IPS DF 4.7 (cell line): ENCODE measurements at regions not wholly inside any gene's neighbourhood (a gene's known extent, or its start where the extent isn't known, plus 50 kb on each side); places are given as distances from the start of the nearest gene placed in this dataset.

Experiments used
- DNase-seq: peaks from one replicate; pipeline ENCODE4 v3.0.0-alpha.2; 2013; ENCODE audit warnings: low spot score; ENCODE audit errors: extremely low read depth

DNA sequence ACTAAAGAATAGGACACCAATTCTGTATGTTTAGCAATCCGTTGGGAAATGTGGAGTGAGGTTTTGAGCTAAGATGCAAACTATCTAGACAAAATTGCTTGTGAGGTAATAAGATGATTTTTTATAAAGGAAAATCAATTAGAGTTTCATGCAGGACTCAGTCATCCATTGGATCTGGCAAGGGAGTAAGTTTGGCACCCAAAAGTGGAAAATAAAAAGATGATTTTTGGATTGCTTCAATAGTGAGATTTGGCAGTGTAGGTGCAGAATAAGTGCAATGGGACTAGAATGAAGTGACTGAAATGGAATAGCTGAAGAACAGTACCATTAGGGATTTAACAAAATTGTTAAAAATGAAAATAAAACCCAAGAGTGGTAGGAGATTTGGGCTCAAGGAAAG lies 290.5 kb upstream of the EPHA5 start:
- no peak for DNase-seq

DNA sequence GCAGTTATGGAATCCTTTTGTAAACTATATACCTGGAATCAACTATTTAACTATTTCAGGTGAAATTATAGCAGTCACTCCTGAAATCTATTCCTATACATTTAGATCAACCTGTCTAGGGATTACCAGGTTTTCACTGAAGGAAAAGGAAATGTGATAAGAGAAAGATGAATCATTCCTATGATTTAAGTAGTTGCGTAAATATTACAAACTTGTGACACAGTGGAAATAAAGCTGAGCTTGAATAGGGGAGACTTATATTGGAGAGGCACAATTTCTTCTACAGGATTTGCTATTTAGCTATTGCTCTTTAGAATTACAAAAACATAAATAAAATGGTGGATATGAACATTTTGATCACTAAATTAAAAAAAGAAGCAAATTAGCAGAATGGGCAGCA lies 284.1 kb upstream of the EPHA5 start:
- no peak for DNase-seq

DNA sequence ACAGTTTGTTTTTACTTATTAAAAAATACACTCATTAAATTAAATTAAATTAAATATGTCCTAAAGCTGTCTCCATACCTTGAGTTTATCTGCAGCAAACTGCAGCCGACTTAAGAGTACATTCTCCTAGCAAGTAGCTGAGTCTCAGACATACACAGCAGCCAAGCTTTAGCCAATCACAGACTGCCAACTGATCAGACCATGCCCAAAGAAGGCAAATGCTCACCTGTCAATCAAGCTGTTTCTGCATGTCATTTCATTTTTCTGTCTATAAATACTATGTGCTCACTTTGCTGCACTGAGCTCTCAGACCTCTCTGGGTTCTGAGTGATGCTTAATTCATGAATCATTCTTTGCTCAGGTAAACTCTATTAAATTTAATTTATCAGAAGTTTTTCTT lies 280.9 kb upstream of the EPHA5 start:
- no peak for DNase-seq

DNA sequence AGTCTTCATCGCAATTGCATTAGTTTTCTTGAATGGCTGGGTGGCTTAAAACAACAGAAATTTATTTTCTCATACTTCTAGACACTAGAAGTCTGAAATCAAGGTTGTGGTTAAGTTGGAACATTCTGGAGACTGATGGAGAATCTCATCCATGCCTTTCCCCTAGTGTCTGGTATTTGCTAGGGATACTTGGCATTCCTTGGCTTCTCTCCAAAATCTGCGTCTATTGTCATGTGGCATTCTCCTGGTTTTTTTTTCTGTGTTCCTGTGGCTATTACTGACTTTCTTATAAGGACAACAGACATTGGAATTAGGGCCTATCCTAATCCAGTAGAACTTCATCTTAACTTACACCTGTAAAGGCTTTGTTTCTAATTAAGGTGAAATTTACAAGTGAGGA lies 272.8 kb upstream of the EPHA5 start:
- DNase-seq: peak; percentile 85

DNA sequence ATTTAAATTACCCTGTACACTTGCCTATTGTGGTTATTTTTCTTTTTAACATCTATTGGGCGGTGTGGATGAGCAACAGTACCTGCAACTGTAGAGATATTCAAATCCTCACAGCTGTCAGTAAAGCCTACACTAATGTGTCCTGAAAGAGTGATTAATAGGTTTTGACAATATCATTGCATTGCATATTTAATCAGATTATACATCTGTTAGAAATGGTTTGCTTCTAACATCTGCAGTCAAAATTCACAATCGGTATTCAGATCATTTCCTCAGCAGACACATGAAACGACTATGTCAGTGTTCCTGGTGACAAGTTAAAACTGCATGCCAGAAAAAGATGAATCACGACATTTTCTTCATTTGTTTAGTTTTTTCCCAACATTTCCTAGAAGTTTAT lies 254.6 kb upstream of the EPHA5 start:
- DNase-seq: no peak

DNA sequence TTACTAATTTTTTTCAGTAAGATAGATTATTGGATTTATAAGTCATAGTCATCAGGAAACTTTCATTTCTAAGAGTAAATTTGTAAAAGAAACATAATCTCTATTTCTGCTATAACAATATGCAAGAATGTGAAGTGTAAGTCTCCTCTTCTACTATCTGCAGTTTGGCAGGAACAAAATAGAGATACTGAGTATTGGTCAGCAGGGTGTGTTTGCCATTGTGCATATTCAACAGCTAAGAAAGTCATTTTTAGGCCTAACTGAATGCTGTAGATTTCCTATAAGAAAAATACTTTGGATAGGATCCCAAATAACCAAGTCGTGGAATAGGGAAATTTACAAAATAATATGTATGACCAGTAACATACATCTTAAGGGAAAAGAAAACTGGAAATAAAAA lies 253.3 kb upstream of the EPHA5 start:
- no peak for DNase-seq

DNA sequence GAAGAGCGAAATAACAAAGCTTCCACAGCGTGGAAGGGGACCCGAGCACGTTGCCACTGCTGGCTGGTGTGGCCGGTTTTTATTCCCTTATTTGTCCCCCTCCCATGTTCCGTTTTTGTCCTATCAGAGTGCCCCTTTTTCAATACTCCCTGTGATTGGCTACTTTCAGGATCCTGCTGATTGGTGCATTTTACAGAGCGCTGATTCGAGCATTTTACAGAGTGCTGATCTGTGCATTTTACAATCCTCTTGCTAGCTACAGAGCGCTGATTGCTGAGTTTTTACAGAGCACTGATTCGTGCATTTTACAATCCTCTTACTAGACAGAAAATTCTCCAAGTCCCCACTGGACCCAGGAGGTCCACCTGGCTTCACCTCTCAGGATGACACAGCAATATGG lies 250.9 kb upstream of the EPHA5 start:
- no peak for DNase-seq

DNA sequence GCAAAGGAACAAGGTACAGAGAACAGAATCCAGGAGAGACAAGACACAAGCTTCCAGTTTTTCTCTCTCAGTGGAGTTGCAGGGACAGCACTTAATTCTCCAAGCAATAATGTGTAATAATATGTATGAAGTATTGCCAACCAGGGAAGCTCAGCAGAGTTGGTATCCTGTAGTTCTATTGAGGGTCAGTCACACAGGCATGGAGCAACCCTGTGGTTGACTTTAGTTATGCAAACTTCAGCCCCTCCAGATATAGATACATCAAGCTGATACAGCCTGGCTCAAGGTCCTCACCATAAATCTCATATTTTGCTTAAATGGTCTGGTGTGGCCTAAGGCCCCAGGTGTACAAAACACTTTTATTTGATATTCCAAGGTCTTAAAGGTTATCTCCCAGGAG lies 248.6 kb upstream of the EPHA5 start:
- no peak for DNase-seq

DNA sequence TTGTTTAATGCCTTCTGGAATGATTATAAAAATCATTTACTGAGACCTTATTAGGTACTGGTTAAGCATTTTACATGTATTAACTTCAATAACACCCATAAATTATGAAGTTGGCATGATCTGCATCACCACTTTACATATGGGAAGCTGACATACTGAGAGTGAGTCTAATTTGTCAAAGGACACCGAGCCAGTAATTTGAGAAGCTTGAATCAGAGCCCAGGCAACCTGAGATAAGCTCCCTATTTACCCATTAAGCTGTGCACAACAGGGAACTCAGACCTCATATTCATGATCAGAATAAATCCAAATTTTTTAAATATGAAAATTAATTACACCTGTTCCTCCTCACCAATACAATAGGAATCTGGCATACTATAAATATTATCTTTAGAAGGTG lies 247.9 kb upstream of the EPHA5 start:
- no peak for DNase-seq

DNA sequence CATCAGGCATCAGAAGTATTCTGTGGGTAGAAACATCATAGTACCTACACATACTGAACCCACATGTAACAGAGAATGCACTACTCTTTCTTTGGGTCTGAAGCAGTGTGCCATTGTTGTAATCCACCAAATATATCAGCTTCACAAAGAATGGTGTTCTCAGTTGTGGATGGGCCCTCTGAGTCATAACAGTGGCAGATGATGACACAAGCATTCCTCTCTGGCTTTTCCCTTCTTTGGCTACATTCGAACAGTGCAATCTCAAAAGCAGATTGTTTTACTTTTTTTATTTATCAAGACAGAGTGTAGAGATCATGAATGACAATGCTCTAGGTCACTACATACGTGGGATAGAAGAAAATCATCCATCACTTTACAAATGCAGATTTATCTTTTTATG lies 247.2 kb upstream of the EPHA5 start:
- no peak for DNase-seq

DNA sequence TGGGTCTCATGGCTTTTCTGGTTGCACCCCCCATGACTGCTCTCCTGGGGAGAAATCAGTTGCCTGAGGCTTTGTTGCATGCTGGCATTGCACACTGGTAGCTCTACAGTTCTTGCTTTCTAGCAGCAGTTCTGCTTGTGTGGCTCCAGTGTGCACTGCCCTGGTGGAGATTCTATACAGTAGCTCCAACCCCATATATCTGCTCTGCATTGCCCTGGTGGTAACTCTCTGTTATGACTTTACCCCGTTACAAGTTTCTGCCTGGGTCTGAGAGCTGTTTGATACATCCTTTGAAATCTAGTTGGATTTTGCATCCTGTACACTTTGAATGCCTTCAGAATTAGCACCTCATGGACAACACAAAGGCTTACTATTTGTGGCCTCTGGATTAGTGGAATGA lies 241.4 kb upstream of the EPHA5 start:
- no peak for DNase-seq

DNA sequence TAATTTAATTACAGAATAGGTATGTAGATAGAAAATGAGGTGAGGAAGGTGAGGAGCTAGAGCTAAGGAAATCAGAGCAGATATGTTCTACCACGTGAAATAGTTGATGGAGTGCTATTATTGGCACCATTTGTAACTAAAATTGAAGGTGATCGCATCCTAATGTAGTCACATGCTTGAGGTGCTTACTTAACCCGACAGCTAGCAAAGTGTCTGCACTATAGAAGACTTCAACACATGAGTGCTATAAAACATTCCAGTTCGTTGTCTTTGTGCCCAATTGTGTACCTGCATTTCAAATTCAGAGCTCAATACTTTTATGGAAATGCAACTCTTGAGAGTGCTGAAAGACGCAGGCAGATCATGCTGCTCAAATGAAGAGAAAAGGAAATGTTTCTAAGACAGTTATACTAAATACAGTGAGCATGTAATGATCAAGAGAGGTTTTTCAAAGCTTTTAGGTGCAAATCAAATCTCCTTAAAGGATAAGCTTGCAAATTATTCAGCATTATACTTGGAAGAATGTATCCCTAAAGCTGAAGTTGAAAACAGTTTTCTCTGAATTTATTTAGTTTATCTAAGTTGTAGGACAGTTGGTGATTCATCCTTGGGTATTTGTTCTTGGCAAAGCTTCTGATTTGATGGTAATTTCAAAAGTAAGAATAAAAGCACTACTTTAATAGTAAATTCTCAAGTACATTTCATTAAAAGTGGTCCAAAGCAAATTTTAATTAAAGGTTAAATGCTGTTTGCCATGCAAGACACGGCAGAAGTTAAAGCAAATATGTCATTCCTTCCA lies 223.9 kb upstream of the EPHA5 start:
- DNase-seq: no peak

DNA sequence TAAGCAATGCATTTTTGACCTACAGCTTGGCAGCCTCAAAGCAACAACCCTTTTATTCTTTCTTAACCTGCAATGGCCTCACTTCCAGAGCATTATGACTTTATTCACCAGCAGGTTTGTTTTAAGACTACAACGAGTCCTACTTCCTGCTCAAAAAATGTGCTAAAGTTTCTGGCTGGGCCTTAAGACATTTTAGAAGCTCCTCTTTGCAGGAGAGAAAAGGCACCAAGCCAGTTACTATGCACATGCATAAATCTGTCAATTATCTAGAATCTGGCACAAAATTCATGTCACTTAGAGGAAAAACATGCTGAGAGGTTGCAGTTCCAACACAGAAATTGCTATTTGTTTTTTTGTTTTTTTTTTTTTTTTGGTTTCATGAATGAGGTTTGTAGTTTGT lies 223.0 kb upstream of the EPHA5 start:
- DNase-seq: no peak

DNA sequence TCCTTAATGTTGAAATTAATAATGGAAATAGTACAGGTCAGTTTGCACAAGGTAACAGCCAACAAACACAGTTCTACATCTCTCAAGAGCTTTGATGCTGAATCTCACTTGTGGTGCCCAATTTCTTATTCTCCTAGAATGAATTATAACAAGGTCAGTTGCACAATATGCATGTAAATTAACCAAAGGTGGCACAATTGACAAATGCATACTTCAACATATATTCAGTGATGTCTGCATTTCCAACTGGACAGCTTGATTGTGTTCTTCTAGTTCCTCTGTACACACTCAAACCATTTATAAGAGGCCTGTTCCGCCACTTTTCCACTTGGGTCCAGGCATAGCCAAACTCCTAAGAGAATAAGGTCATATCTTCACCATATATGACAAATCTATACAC lies 210.3 kb upstream of the EPHA5 start:
- no peak for DNase-seq

DNA sequence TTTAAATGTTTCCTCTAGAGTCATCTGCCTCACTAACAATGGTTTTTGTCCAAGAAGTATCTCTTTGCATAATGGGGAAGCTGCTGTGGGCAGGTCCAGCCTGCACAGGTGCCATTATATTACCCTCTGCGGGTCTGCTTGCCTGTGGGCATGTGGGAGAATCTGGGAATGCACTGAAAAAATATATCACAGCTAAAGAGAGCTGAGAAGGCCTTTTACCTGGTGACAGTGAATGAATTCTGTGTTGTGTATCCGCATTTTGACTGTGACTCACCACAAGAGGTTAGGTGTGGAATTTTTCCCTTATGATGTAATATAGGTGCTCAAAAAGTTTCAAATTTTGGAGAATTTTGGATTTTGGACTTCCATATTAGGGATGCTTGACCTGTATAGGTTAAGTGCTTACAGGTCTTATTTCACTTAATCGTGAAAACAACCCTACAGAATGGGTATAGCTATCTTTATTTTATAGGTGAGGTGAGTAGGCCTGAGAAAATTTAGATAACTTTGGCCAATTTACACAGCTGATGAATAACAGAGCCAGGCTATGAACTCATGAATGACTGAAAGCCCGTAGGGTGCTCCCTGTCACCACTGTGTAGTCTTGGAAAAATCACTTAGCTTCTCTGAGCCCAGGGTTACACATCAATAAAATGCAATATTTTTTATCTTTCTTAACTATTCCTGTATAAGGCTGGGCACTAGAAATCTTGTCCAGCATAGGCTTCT lies 198.0 kb upstream of the EPHA5 start:
- no peak for DNase-seq

DNA sequence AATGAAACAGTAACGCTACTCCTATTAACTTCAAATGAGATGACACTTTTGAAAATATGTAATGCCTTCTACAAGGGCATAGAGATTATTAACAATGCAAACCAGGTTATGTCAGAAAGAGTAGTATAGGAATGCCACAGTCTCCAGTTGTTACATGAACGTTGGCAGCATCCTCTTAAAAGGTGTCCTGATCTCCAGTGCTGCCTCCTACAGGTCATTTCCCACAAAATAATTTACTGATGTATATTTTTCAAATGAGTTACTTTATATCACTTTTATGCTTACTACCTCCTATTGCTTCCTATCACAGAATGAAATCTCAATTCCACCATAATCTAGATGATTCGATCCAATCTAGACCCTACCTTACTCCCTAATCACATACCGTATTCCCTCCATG lies 195.2 kb upstream of the EPHA5 start:
- DNase-seq: peak; percentile 5

DNA sequence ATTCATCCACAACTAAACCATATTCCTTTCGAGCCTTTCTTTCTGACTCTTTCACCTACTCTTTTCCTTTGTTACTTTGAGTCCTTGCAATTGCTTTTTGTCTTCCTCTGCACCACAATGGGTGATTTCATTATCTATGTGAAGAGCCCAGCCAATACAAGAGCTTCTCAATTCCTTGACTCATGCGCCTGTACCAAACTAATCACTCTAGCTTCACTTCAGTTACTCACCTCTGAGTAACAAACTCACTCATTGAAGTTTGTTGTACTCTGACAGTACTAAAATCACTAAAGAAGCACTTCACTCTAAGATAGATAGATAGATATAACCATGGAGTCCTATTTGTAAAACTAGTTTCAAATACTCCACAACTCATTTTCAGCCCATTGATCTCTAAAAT lies 191.7 kb upstream of the EPHA5 start:
- DNase-seq: no peak

DNA sequence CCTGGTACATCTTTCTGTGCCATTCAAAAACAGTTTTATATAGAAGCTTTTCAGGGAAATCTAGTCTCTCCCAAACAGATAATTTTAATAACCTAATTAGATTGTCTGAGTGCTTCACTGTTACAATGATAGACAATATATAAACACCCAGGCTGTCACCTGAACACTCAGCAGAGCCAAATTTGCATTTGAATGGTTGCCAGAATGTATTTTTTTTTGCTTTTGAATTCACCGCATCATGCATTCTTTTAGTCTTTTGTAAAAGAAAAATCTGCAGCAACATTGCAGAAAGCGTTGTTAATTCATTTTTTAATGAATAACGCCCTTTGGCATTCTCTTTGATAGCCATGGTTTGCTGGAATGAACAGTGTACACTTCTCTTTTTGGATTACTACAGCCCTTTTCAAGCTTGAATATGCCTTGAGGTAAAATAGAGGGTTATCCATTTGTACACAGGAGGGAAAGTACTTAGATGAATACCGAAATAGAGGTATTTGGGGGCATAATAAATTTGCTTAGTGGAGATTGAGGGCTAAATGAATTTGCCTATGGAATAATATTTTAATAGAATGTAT lies 175.0 kb upstream of the EPHA5 start:
- no peak for DNase-seq

DNA sequence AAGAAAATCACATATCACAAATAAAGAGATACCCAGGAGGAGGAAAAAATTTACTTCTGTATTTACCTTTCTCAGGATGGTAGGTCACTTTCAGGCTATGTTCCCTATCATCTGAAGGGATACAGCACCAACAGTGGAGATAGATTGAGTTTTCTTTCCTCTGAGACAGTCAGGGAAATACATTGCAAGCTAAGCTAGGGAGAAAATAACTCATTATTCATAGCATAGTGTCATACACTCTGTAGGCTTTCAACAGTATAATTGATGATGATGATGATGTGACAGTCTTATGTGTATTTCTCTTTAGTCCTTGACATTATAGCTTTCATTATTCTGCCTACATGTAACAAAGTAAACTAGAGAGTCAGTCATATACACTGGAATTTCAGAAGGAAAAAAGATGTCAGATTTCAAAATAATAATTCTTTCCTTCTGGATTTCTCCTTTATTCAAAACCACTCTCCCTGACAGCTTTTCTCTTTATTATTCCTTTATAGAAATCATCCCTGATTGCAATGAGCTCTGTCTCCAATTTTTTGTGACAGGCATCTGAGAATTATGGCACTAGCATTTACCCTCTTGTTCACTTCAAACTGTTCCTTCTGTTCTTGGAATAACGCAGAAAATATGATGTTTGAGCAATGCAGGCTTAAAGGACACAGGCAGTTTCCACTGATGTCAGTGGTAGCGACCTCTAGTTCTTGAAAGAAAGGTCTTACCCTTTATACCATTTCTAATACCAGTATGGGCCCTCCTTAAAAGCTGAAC lies 169.1 kb upstream of the EPHA5 start:
- DNase-seq: no peak

DNA sequence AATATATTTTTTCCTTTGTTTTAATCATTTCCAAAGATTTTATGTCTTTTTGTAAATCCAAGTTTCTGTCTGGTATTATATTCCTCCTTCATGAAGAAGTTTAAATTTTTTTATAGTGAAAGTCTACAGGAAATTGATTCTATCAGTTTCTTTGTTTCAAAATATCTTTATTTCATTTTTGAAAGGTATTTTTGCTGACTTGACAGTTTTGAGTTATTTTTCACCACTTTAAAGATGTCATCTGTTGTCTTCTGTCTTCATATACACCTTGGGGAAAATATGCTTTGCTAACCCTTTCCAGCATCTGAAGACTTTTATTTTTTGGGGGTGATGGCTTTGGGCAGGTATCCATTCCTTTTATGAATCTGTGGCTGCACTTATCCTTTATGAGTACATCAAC lies 164.4 kb upstream of the EPHA5 start:
- DNase-seq: no peak

DNA sequence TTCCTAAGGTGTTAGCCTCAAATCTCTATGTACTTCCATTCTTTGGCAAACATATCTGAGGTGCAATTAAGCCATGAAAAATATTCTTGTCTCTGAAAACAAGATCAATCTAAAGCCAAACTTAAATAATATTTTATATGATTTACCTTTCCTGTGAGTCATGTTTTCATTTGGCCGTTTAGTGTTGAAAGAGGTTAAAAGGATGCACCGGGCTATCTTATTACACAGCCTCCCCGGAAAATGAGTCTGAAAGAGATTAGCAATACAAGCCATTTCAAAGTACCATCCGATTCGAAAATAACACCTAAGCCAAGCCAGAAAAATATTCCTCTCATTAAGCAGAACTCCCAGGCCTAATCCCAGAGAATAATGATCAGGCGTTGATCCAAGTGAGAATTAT lies 161.5 kb upstream of the EPHA5 start:
- no peak for DNase-seq

DNA sequence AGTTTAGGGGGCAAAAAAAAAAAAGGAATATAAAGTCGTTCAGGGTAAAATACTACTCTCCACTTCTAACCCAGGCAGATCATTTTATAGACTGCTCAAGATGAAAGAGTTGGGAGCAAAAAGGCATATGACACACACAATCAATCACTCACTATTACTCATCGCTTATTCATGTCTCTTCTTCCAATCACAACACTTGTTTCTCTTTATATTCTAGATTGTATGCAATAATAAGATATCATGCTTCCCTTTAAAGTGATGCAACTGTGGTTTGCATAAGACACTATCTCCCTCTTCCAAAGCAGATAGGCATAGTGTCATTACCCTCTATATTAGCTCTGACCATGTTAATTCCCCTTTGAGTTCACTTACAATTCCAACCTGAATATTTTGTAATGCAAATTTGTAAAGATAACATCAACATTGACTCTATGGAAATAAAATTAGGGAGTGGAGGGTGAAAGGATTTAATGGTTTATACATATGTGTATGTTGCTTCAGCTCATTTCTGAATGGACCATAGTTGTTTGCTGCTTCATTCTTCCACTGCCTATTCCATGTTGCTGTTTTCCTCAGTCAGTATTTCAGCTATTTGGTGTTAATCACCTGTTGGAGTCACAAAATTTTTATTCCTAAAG lies 154.9 kb upstream of the EPHA5 start:
- no peak for DNase-seq
